ENCODE measurements at regions not wholly inside any gene's neighbourhood (a gene's known extent, or its start where the extent isn't known, plus 50 kb on each side); places are given as distances from the start of the nearest gene placed in this dataset.
A peak's percentile ranks its signal among the peaks of the same experiment; 100 is the strongest.

DNA sequence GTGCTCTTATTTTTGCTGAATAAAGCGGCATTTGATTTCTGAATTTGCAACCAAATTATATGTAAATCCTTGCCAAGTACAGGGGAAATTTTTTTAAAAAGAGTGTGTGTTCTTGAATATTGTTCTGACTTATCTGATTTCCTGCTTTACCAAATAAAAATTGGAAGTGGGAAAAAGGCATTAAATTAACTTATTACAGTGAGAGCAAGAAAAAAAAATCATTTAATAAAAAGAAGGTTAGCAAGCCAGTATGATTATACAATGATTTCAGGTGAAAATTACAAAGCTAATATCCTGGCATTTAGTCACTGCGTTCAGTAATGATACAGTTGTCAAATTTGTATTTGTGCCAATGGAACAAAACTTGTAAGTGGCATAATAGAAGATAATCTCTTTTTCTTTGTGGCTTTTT lies 82.1 kb upstream of the PPARA start:
- no peak overlapping the region for H3K14ac ChIP-seq (replicated peaks; ENCODE audit: low read depth, low read length)
- no peak overlapping the region for H3K18ac ChIP-seq (ENCODE audit: low read depth, low read length)
- WGBS, 2 experiments (ENCODE audit: extremely low coverage in 2 of 2, insufficient read length in 1 of 2): no CpG with 5 or more reads among the region's 2 CpGs
- intact Hi-C loops (cut with micrococcal nuclease) (loop anchor here (2.0 kb wide), 2 partner anchors 13 to 55 kb away; no protein-coding TSS in a partner anchor), in situ Hi-C loops (cut with MboI; ENCODE audit: low sequenced_read_pairs) (no loop called here), dilution Hi-C loops (cut with HindIII; ENCODE audit: low sequenced_read_pairs, unreplicated experiment) (no loop called here)
- H3K9ac ChIP-seq (ENCODE audit: low read depth, low read length): no peak overlapping the region
- H4K91ac ChIP-seq (ENCODE audit: insufficient read depth, low read depth, low read length): no peak overlapping the region
- no peak overlapping the region for H2BK120ac ChIP-seq (ENCODE audit: low read depth, low read length)
- peak overlapping the region; percentile 33; the same call in 1 of the 2 replicates for H3K23ac ChIP-seq (ENCODE audit: low read depth, low read length)
- H2BK15ac ChIP-seq (ENCODE audit: low read depth, low read length): no peak overlapping the region
- H2AFZ ChIP-seq (replicated peaks; ENCODE audit: low read length, poor library complexity): no peak overlapping the region
- DNase-seq: no peak
- no peak overlapping the region for H4K8ac ChIP-seq (ENCODE audit: low read depth in 2 of 2, low read length in 2 of 2)
- no peak overlapping the region for H3K4me3 ChIP-seq (ENCODE audit: insufficient read depth, low read depth, low read length)
- no peak for ATAC-seq (ENCODE audit: low read depth)
- no peak overlapping the region for H3K4ac ChIP-seq (ENCODE audit: low read depth, low read length)
- H3K27me3 ChIP-seq (ENCODE audit: control insufficient read depth, insufficient read depth, low read length): no peaks in the 10 kb centered on the region
- H2BK20ac ChIP-seq (ENCODE audit: low read depth, low read length): no peak overlapping the region
- H3K79me1 ChIP-seq (ENCODE audit: low read depth in 1 of 2, low read length in 2 of 2): peaks cover 13 to 52% of the 10 kb centered on the region in 2 experiments
- peak overlapping the region; percentile 92 for H2BK5ac ChIP-seq (ENCODE audit: low read depth, low read length, poor library complexity, severe bottlenecking)
- H3K9me1 ChIP-seq (ENCODE audit: insufficient read depth, low read length): peaks cover 3% of the 10 kb centered on the region
- POLR2A ChIA-PET (ENCODE audit: unreplicated experiment): no interaction called here
- no peak overlapping the region for H4K5ac ChIP-seq (ENCODE audit: low read depth, low read length)
- no peak overlapping the region for H2AK5ac ChIP-seq (ENCODE audit: low read depth, low read length)
- peak overlapping the region; percentile 92; the same call in 1 of the 2 replicates for H3K4me2 ChIP-seq (ENCODE audit: low read depth, low read length)
- CTCF ChIA-PET: no interaction called here
- peaks cover 11% of the 10 kb centered on the region for H3K4me1 ChIP-seq (ENCODE audit: control insufficient read depth, insufficient read depth, low read length)
- TF ChIP-seq RFX5 (IDR thresholded peaks at IDR 0.05; ENCODE audit: low read depth, low read length) (no peak), FOS (IDR thresholded peaks at IDR 0.05; ENCODE audit: low read depth, low read length) (no peak), MAZ (IDR thresholded peaks at IDR 0.05; ENCODE audit: borderline replicate concordance, low read depth, low read length) (no peak)
- TF ChIP-seq, protein P1, sequence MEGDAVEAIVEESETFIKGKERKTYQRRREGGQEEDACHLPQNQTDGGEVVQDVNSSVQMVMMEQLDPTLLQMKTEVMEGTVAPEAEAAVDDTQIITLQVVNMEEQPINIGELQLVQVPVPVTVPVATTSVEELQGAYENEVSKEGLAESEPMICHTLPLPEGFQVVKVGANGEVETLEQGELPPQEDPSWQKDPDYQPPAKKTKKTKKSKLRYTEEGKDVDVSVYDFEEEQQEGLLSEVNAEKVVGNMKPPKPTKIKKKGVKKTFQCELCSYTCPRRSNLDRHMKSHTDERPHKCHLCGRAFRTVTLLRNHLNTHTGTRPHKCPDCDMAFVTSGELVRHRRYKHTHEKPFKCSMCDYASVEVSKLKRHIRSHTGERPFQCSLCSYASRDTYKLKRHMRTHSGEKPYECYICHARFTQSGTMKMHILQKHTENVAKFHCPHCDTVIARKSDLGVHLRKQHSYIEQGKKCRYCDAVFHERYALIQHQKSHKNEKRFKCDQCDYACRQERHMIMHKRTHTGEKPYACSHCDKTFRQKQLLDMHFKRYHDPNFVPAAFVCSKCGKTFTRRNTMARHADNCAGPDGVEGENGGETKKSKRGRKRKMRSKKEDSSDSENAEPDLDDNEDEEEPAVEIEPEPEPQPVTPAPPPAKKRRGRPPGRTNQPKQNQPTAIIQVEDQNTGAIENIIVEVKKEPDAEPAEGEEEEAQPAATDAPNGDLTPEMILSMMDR (conservative IDR thresholded peaks at IDR 0.05; ENCODE audit: low read depth, low read length): no peak
- TF ChIP-seq, protein P2, sequence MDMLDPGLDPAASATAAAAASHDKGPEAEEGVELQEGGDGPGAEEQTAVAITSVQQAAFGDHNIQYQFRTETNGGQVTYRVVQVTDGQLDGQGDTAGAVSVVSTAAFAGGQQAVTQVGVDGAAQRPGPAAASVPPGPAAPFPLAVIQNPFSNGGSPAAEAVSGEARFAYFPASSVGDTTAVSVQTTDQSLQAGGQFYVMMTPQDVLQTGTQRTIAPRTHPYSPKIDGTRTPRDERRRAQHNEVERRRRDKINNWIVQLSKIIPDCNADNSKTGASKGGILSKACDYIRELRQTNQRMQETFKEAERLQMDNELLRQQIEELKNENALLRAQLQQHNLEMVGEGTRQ (IDR thresholded peaks at IDR 0.05; ENCODE audit: low read depth, low read length): no peak
- BruUV-seq (replicated peaks): no TSS peak
- no peak overlapping the region for H2AK9ac ChIP-seq (replicated peaks; ENCODE audit: low read depth, low read length, poor library complexity)
- H4K20me1 ChIP-seq (ENCODE audit: insufficient read depth, low read length): 0 out of 2 replicates have a peak, but pooled peaks cover 3% of the 10 kb centered on the region
- no peak overlapping the region for H3K56ac ChIP-seq (ENCODE audit: extremely low read depth, insufficient read depth, low read length)
- H3K9me3 ChIP-seq (ENCODE audit: control insufficient read depth, insufficient read depth, low read length): no peaks in the 10 kb centered on the region
- H3K27ac ChIP-seq (ENCODE audit: insufficient read depth, low read length): peak overlapping the region; percentile 20; the same call in 1 of the 2 replicates
- H3K36me3 ChIP-seq (ENCODE audit: control insufficient read depth, insufficient read depth, low read length): no peaks in the 10 kb centered on the region

Measured in IMR-90 (cell line).